Stimulated activated effector memory CD8-positive, alpha-beta T cell treated with anti-CD3 and anti-CD28 coated beads, Interleukin-12 subunit alpha, Interleukin-12 subunit beta, amount 100 ng/mL, for 72 hours (primary cell): ENCODE measurements at regions not wholly inside any gene's neighbourhood (a gene's known extent, or its start where the extent isn't known, plus 50 kb on each side); places are given as distances from the start of the nearest gene placed in this dataset.
"Not testable (repeated sequence)": the region's sequence is repeated elsewhere in the genome, so short reads cannot be mapped to it uniquely, and the experiment has no call there.

Experiments
- ATAC-seq: fragments of 150-1000 bp; cut with Tn5 transposase; 2 replicates; pipeline ENCODE4 v1.10.0; 2021
- DNase-seq, 2 donors: peaks; one replicate each; pipeline ENCODE4 v3.0.0; 2021 to 2022; ENCODE audit warnings: low spot score in 2 of 2
- H3K27ac Mint-ChIP-seq: one replicate; pipeline ENCODE4 v1.8.0; 2022; ENCODE audit warnings: mild to moderate bottlenecking, mixed read lengths
- H3K36me3 Mint-ChIP-seq: one replicate; pipeline ENCODE4 v1.8.0; 2022; ENCODE audit warnings: mild to moderate bottlenecking, mixed read lengths
- H3K4me1 Mint-ChIP-seq: one replicate; pipeline ENCODE4 v1.8.0; 2022; ENCODE audit warnings: mixed read lengths
- H3K4me3 Mint-ChIP-seq: one replicate; pipeline ENCODE4 v1.8.0; 2022; ENCODE audit warnings: mild to moderate bottlenecking, mixed read lengths
- H3K9me3 Mint-ChIP-seq: one replicate; pipeline ENCODE4 v1.8.0; 2022; ENCODE audit warnings: mixed read lengths

- ATAC-seq: peak; percentile 61
- no peak overlapping the region for H3K27ac Mint-ChIP-seq
- H3K9me3 Mint-ChIP-seq: no peaks in the 10 kb centered on the region
- no peak overlapping the region for H3K4me3 Mint-ChIP-seq
- H3K36me3 Mint-ChIP-seq: no peaks in the 10 kb centered on the region
- no peaks in the 10 kb centered on the region for H3K4me1 Mint-ChIP-seq
- DNase-seq: no peak
These were observed 54.8 kb downstream of the OTUD1 start for GRCh38 chr10:23493711-23494110.

GRCh38 chr10:23496727-23497126 lies 57.9 kb downstream of the OTUD1 start:
- no peaks in the 10 kb centered on the region for H3K4me1 Mint-ChIP-seq
- H3K4me3 Mint-ChIP-seq: no peak overlapping the region
- no peaks in the 10 kb centered on the region for H3K9me3 Mint-ChIP-seq
- DNase-seq: no peak
- H3K36me3 Mint-ChIP-seq: no peaks in the 10 kb centered on the region
- no peak for ATAC-seq
- H3K27ac Mint-ChIP-seq: no peak overlapping the region

- DNase-seq (no peak), ATAC-seq (no peak)
- no peak overlapping the region for H3K27ac Mint-ChIP-seq
- no peaks in the 10 kb centered on the region for H3K9me3 Mint-ChIP-seq
- H3K36me3 Mint-ChIP-seq: no peaks in the 10 kb centered on the region
- no peaks in the 10 kb centered on the region for H3K4me1 Mint-ChIP-seq
- H3K4me3 Mint-ChIP-seq: no peak overlapping the region
These were observed 60.7 kb downstream of the OTUD1 start for GRCh38 chr10:23499372-23500132.

GRCh38 chr10:23505797-23506465 lies 67.1 kb downstream of the OTUD1 start:
- no peak for DNase-seq
- H3K9me3 Mint-ChIP-seq: peaks cover 4% of the 10 kb centered on the region
- no peak overlapping the region for H3K27ac Mint-ChIP-seq
- H3K4me3 Mint-ChIP-seq: no peak overlapping the region
- H3K4me1 Mint-ChIP-seq: no peaks in the 10 kb centered on the region
- ATAC-seq: no peak
- H3K36me3 Mint-ChIP-seq: no peaks in the 10 kb centered on the region

GRCh38 chr10:23512355-23513058 lies 73.6 kb downstream of the OTUD1 start:
- Mint-ChIP-seq H3K36me3 (no peaks in the 10 kb centered on the region), H3K9me3 (peaks cover 7% of the 10 kb centered on the region), H3K27ac (no peak overlapping the region), H3K4me1 (peaks cover 8% of the 10 kb centered on the region), H3K4me3 (no peak overlapping the region)
- ATAC-seq: no peak
- no peak for DNase-seq

- not testable (repeated sequence) for DNase-seq, H3K9me3 Mint-ChIP-seq, H3K27ac Mint-ChIP-seq, ATAC-seq, H3K4me1 Mint-ChIP-seq, H3K4me3 Mint-ChIP-seq, H3K36me3 Mint-ChIP-seq
These were observed 74.7 kb downstream of the OTUD1 start for GRCh38 chr10:23513621-23514020.

GRCh38 chr10:23514321-23514720 lies 75.4 kb downstream of the OTUD1 start:
- no peak overlapping the region for H3K27ac Mint-ChIP-seq

GRCh38 chr10:23516530-23516929 lies 77.7 kb downstream of the OTUD1 start:
- Mint-ChIP-seq H3K9me3 (peaks cover 3% of the 10 kb centered on the region), H3K36me3 (no peaks in the 10 kb centered on the region), H3K4me1 (peaks cover 8% of the 10 kb centered on the region), H3K4me3 (no peak overlapping the region), H3K27ac (no peak overlapping the region)
- DNase-seq (no peak), ATAC-seq (no peak)

More at GRCh38 chr10:23514321-23514720, 75.4 kb downstream of the OTUD1 start:
- no peaks in the 10 kb centered on the region for H3K36me3 Mint-ChIP-seq
- ATAC-seq (peak; percentile 86), DNase-seq (no peak)
- peaks cover 8% of the 10 kb centered on the region for H3K4me1 Mint-ChIP-seq
- peaks cover 3% of the 10 kb centered on the region for H3K9me3 Mint-ChIP-seq
- no peak overlapping the region for H3K4me3 Mint-ChIP-seq

GRCh38 chr10:23517155-23517554 lies 78.3 kb downstream of the OTUD1 start:
- Mint-ChIP-seq H3K36me3 (no peaks in the 10 kb centered on the region), H3K4me1 (peaks cover 8% of the 10 kb centered on the region), H3K4me3 (no peak overlapping the region), H3K27ac (no peak overlapping the region), H3K9me3 (no peaks in the 10 kb centered on the region)
- DNase-seq (no peak), ATAC-seq (no peak)

GRCh38 chr10:23521735-23522134 lies 82.9 kb downstream of the OTUD1 start:
- ATAC-seq (no peak), DNase-seq (no peak)
- Mint-ChIP-seq H3K27ac (no peak overlapping the region), H3K4me3 (no peak overlapping the region), H3K4me1 (no peaks in the 10 kb centered on the region), H3K9me3 (no peaks in the 10 kb centered on the region), H3K36me3 (no peaks in the 10 kb centered on the region)

- ATAC-seq: no peak
- no peak overlapping the region for H3K27ac Mint-ChIP-seq
- no peaks in the 10 kb centered on the region for H3K36me3 Mint-ChIP-seq
- no peak overlapping the region for H3K4me3 Mint-ChIP-seq
- H3K4me1 Mint-ChIP-seq: no peaks in the 10 kb centered on the region
- H3K9me3 Mint-ChIP-seq: no peaks in the 10 kb centered on the region
- no peak for DNase-seq
These were observed 83.5 kb downstream of the OTUD1 start for GRCh38 chr10:23522345-23522744.

- DNase-seq: no peak
- no peak overlapping the region for H3K4me3 Mint-ChIP-seq
- H3K27ac Mint-ChIP-seq: no peak overlapping the region
- no peaks in the 10 kb centered on the region for H3K9me3 Mint-ChIP-seq
- no peaks in the 10 kb centered on the region for H3K36me3 Mint-ChIP-seq
- no peaks in the 10 kb centered on the region for H3K4me1 Mint-ChIP-seq
- ATAC-seq: no peak
These were observed 84.4 kb downstream of the OTUD1 start for GRCh38 chr10:23523251-23523650.

- H3K4me1 Mint-ChIP-seq: no peaks in the 10 kb centered on the region
- no peak for DNase-seq
- no peaks in the 10 kb centered on the region for H3K36me3 Mint-ChIP-seq
- peak; percentile 49 for ATAC-seq
- no peak overlapping the region for H3K4me3 Mint-ChIP-seq
- no peaks in the 10 kb centered on the region for H3K9me3 Mint-ChIP-seq
- no peak overlapping the region for H3K27ac Mint-ChIP-seq
These were observed 86.5 kb downstream of the OTUD1 start for GRCh38 chr10:23525406-23525805.

- no peak overlapping the region for H3K27ac Mint-ChIP-seq
- no peaks in the 10 kb centered on the region for H3K4me1 Mint-ChIP-seq
- no peak for DNase-seq
- no peaks in the 10 kb centered on the region for H3K9me3 Mint-ChIP-seq
- no peaks in the 10 kb centered on the region for H3K36me3 Mint-ChIP-seq
- ATAC-seq: no peak
- H3K4me3 Mint-ChIP-seq: no peak overlapping the region
These were observed 89.5 kb downstream of the OTUD1 start for GRCh38 chr10:23528419-23528818.

GRCh38 chr10:23529625-23530024 lies 90.8 kb downstream of the OTUD1 start:
- H3K4me3 Mint-ChIP-seq: no peak overlapping the region
- no peaks in the 10 kb centered on the region for H3K9me3 Mint-ChIP-seq
- no peak overlapping the region for H3K27ac Mint-ChIP-seq
- ATAC-seq: no peak
- DNase-seq: no peak
- no peaks in the 10 kb centered on the region for H3K36me3 Mint-ChIP-seq
- no peaks in the 10 kb centered on the region for H3K4me1 Mint-ChIP-seq

GRCh38 chr10:23530079-23530478 lies 91.2 kb downstream of the OTUD1 start:
- Mint-ChIP-seq H3K36me3 (no peaks in the 10 kb centered on the region), H3K4me3 (no peak overlapping the region), H3K27ac (no peak overlapping the region), H3K9me3 (no peaks in the 10 kb centered on the region), H3K4me1 (no peaks in the 10 kb centered on the region)
- DNase-seq (no peak), ATAC-seq (no peak)
